HG03066 (cell line): ENCODE measurements at regions not wholly inside any gene's neighbourhood (a gene's known extent, or its start where the extent isn't known, plus 50 kb on each side); places are given as distances from the start of the nearest gene placed in this dataset.

Experiments
- ATAC-seq: cut with Tn5 transposase; IDR thresholded peaks from one replicate; pipeline ENCODE4 v1.9.1; 2021; ENCODE audit warnings: low read depth; ENCODE audit not compliant: unreplicated experiment

GRCh38 chr12:85504164-85504563 is 224.1 kb downstream of the ALX1 start:
- ATAC-seq: no peak

DNA sequence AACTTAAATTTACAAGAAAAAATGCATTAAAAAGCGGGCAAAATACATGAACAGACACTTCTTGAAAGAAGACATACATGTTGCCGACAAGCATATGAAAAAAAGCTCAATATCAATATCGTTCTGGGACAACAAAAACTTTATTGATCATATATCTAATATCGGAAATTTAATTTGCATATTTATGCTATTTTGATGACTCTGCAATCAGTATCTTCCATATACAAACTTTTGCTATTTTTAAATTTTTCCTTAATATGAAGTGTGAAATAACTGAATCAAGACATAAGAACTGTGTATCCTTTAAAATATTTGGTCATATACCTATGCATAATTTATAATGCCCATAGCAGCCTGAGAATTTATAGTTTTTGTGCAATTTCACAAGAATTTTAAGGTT is 224.6 kb downstream of the ALX1 start:
- ATAC-seq: no peak

DNA sequence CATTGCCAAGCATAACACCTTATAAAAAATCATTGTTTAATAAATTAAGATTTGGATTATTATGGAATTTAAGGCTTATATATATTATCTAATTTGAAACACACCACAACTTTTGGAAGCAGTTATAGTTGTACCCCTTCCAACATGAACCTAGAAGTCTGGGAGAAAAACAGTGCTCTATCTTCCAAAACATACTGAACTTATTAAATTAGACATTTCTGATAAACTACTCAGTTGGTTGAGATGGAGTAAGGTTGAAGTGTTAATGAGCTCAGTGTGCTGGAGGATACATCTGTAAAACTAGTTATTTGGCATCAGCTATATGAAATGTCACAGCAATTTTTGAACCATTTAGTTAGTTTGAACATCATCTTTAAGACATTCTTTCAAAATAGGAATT is 227.4 kb downstream of the ALX1 start:
- no peak for ATAC-seq

GRCh38 chr12:85509081-85509856 is 229.2 kb downstream of the ALX1 start:
- peak; percentile 21 for ATAC-seq

DNA sequence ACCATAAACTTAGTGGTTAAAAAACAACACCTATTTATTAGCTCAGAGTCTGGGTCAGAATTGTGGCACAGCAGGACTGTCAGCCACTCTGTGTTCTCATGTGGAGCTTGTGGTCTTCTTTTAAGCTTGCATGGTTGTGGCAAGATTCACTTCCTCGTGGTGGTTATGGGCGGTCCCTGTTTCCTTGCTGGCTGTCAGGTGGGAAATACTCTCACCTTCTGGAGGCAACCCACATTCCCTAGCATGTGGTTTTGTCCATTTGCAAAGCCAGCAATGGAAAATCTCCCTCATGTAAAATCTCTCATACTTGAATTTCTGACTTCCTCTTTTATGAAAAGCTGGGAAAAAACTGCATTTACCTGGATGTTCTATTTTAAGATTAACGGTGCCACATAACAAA is 229.8 kb downstream of the ALX1 start:
- ATAC-seq: peak; percentile 94

GRCh38 chr12:85516039-85516438 is 236.0 kb downstream of the ALX1 start:
- ATAC-seq: no peak

- ATAC-seq: no peak
These were observed 236.8 kb downstream of the ALX1 start for GRCh38 chr12:85516667-85517325.

- no peak for ATAC-seq
These were observed 239.1 kb downstream of the ALX1 start for GRCh38 chr12:85519163-85519562.

GRCh38 chr12:85523197-85523596 is 243.2 kb downstream of the ALX1 start:
- ATAC-seq: no peak

- peak; percentile 69 for ATAC-seq
These were observed 247.2 kb downstream of the ALX1 start for GRCh38 chr12:85527192-85527591.

- no peak for ATAC-seq
These were observed 249.9 kb downstream of the ALX1 start for GRCh38 chr12:85529896-85530295.

GRCh38 chr12:85530456-85530855 is 250.4 kb downstream of the ALX1 start:
- ATAC-seq: no peak

- ATAC-seq: peak; percentile 89
These were observed 251.3 kb downstream of the ALX1 start for GRCh38 chr12:85531341-85531740.

GRCh38 chr12:85549640-85550039 is 269.6 kb downstream of the ALX1 start:
- no peak for ATAC-seq

DNA sequence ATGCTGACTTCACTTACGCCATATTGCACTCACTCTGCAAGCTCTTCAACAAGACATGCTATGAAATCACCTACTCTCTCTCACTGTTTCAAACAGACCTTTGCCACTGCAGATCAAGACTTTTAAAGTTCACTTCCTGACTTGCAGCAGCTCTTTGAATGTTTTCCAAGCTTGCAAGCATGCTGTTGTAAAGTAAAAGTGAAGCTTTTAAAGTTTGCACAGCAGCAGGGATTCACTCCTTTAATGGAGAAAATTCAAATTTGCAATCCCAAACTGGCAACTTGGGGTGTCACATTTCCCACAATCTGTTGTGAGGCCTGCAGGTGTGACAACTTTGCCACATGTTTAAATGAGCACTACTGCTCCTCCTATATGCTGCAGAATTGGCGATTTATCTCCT is 270.9 kb downstream of the ALX1 start:
- ATAC-seq: no peak

GRCh38 chr12:85552461-85552860 is 272.4 kb downstream of the ALX1 start:
- no peak for ATAC-seq

GRCh38 chr12:85557850-85558249 is 277.8 kb downstream of the ALX1 start:
- ATAC-seq: no peak

- no peak for ATAC-seq
These were observed 277.5 kb downstream of the RASSF9 start for GRCh38 chr12:85558684-85559083.

DNA sequence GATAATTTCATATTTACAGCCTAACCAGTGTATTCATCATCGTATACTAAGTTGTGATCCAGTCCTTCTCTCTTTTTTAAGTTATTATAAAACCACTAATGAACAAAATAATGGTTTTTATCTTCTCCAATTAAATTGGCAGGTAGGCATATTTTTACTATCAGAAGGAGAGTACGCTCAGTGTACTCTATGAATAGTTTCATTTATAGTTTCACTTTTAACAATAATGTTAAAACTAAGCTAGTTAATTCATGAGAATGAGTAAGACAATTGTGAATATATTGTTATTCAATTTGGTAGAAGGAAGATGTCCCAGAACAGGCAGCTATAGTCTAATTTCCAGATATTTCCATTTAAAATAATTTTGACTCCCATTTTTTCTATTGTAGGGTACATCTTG is 277.1 kb downstream of the RASSF9 start:
- ATAC-seq: no peak

- no peak for ATAC-seq
These were observed 276.7 kb downstream of the RASSF9 start for GRCh38 chr12:85559536-85559935.

DNA sequence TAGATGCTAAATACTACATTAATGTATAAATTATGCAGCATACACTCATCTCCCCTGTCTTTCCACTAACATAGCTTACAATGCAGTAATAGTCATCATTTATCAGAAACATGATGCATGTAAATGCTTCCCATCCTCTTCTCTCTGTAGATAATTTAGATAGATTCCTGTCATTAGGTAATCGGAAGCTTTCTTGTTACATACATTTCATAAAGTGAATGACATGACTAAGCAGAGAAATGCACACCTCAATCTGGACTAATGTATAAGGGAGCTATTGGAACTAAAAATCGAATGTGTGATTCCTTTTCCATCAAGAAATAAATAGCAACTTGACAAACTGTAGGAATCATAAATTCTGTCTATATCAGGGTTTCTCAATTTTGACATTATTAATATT is 273.4 kb downstream of the RASSF9 start:
- ATAC-seq: no peak

- ATAC-seq: no peak
These were observed 271.4 kb downstream of the RASSF9 start for GRCh38 chr12:85564786-85565185.
